ENCODE measurements at regions not wholly inside any gene's neighbourhood (a gene's known extent, or its start where the extent isn't known, plus 50 kb on each side); places are given as distances from the start of the nearest gene placed in this dataset.

- TF ChIP-seq ZNF274 (IDR thresholded peaks at IDR 0.05; ENCODE audit: low read depth, low read length) = no peak
- TF ChIP-seq SUZ12 (IDR thresholded peaks at IDR 0.05; ENCODE audit: extremely low read depth, insufficient read depth, insufficient read length) = no peak
- TF ChIP-seq YY1 (IDR thresholded peaks at IDR 0.05; ENCODE audit: insufficient read depth, insufficient read length) = no peak
These were observed 671.3 kb upstream of the TBX3 start for GRCh38 chr12:115355301-115355700.

Measured in NT2/D1 (cell line).